Kidney capillary endothelial cell (primary cell): ENCODE measurements at regions not wholly inside any gene's neighbourhood (a gene's known extent, or its start where the extent isn't known, plus 50 kb on each side); places are given as distances from the start of the nearest gene placed in this dataset.
A peak's percentile ranks its signal among the peaks of the same experiment; 100 is the strongest.

ENCODE experiments used
- DNase-seq: peaks from one replicate; pipeline ENCODE4 v3.0.0-alpha.2; 2018; ENCODE audit warnings: low spot score

GRCh38 chr2:126827371-126827770 lies 71.3 kb upstream of the TEX51 start:
- no peak for DNase-seq

GRCh38 chr2:126828051-126828450 lies 70.6 kb upstream of the TEX51 start:
- no peak for DNase-seq

- no peak for DNase-seq
Measured at GRCh38 chr2:126828491-126828890, 70.2 kb upstream of the TEX51 start.

- DNase-seq: peak; percentile 90
Measured at GRCh38 chr2:126831234-126832005, 67.3 kb upstream of the TEX51 start.

GRCh38 chr2:126832014-126832413 lies 66.7 kb upstream of the TEX51 start:
- no peak for DNase-seq

GRCh38 chr2:126832757-126833156 lies 65.9 kb upstream of the TEX51 start:
- DNase-seq: no peak

GRCh38 chr2:126834006-126834659 lies 64.6 kb upstream of the TEX51 start:
- no peak for DNase-seq

GRCh38 chr2:126835261-126835660 lies 63.4 kb upstream of the TEX51 start:
- DNase-seq: no peak

- no peak for DNase-seq
Measured at GRCh38 chr2:126835831-126836230, 62.9 kb upstream of the TEX51 start.

GRCh38 chr2:126836761-126837679 lies 61.7 kb upstream of the TEX51 start:
- DNase-seq: no peak

- DNase-seq: no peak
Measured at GRCh38 chr2:126837966-126838715, 60.5 kb upstream of the TEX51 start.

GRCh38 chr2:126838716-126838985 lies 60.0 kb upstream of the TEX51 start:
- DNase-seq: no peak

GRCh38 chr2:126839796-126840195 lies 58.9 kb upstream of the TEX51 start:
- no peak for DNase-seq

GRCh38 chr2:126843081-126843480 lies 55.6 kb upstream of the TEX51 start:
- DNase-seq: no peak

- DNase-seq: no peak
Measured at GRCh38 chr2:126846241-126846640, 52.4 kb upstream of the TEX51 start.
